Muscle of arm (tissue), 1 donor: ENCODE measurements at regions not wholly inside any gene's neighbourhood (a gene's known extent, or its start where the extent isn't known, plus 50 kb on each side); places are given as distances from the start of the nearest gene placed in this dataset.
"Not testable (repeated sequence)": the region's sequence is repeated elsewhere in the genome, so short reads cannot be mapped to it uniquely, and the experiment has no call there.

Source experiments
- DNase-seq: peaks from one replicate; pipeline ENCODE4 v3.0.0-alpha.2; 2013

GRCh38 chr22:33221568-33221967 lies 163.4 kb upstream of the SYN3 start:
- DNase-seq: no peak

- DNase-seq: no peak
These were observed 162.4 kb upstream of the SYN3 start for GRCh38 chr22:33220476-33221080.

GRCh38 chr22:33219648-33220384 lies 161.6 kb upstream of the SYN3 start:
- no peak for DNase-seq

GRCh38 chr22:33213383-33214075 lies 155.3 kb upstream of the SYN3 start:
- DNase-seq: no peak

- DNase-seq: peak; percentile 17
These were observed 152.0 kb upstream of the SYN3 start for GRCh38 chr22:33209930-33210784.

- DNase-seq: no peak
These were observed 146.2 kb upstream of the SYN3 start for GRCh38 chr22:33204408-33204807.

GRCh38 chr22:33202455-33202854 lies 144.3 kb upstream of the SYN3 start:
- no peak for DNase-seq

GRCh38 chr22:33194529-33195077 lies 136.4 kb upstream of the SYN3 start:
- DNase-seq: no peak

- DNase-seq: no peak
These were observed 134.0 kb upstream of the SYN3 start for GRCh38 chr22:33192156-33192555.

- DNase-seq: no peak
These were observed 130.1 kb upstream of the SYN3 start for GRCh38 chr22:33188326-33188725.

GRCh38 chr22:33186816-33187215 lies 128.6 kb upstream of the SYN3 start:
- no peak for DNase-seq

- no peak for DNase-seq
These were observed 122.2 kb upstream of the SYN3 start for GRCh38 chr22:33180356-33180755.

GRCh38 chr22:33167998-33168790 lies 110.0 kb upstream of the SYN3 start:
- no peak for DNase-seq

GRCh38 chr22:33166206-33166605 lies 108.0 kb upstream of the SYN3 start:
- no peak for DNase-seq

GRCh38 chr22:33163815-33164214 lies 105.6 kb upstream of the SYN3 start:
- DNase-seq: no peak

GRCh38 chr22:33162196-33162595 lies 104.0 kb upstream of the SYN3 start:
- DNase-seq: no peak

- no peak for DNase-seq
These were observed 102.3 kb upstream of the SYN3 start for GRCh38 chr22:33160525-33160924.

GRCh38 chr22:33154967-33155366 lies 96.8 kb upstream of the SYN3 start:
- DNase-seq: not testable (repeated sequence)

GRCh38 chr22:33149611-33150010 lies 91.4 kb upstream of the SYN3 start:
- peak; percentile 5 for DNase-seq

- DNase-seq: no peak
These were observed 86.5 kb upstream of the SYN3 start for GRCh38 chr22:33144721-33145120.
